Kidney glomerular epithelial cell (primary cell): ENCODE measurements at regions not wholly inside any gene's neighbourhood (a gene's known extent, or its start where the extent isn't known, plus 50 kb on each side); places are given as distances from the start of the nearest gene placed in this dataset.

ENCODE experiments used
- DNase-seq: peaks from one replicate; lab custom pipeline; 2025; lab: John Stamatoyannopoulos, UW

DNA sequence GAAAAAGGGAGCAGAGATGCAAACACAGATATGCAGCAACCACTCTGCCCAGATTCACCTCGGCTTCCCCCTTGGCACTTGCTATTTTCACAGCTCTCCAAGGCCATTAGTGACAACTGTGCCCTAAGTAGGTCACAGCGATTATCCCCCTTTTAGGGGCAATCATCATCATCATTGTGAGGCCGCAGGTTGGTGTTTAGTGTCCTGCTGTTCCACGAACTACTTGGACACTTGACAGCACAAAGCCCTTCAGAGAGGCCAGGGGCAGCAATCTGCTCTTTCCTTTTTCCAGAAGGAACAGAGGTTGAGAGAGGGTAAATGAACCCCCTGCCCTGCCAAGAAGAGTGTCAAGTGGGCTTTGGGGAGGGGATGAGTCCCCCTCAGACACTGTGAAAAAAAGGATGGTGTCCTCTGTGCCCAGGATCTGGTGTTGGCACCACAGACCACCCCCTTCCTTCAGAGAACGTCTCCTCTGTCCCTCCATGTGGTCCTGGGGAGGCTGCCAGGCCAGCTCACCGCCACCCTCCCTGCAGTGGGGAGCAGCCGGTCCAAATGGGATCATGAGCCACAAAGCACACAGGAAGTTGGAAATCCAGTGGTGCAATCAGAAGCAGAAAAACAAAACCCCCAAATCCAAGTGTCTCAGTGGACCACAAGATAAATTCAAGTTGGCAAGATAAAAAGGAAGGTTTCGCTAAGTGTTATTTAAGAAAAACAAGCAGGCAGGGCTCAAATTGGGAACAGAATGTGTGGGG is 78.4 kb upstream of the MED9 start:
- DNase-seq, result no peak

DNA sequence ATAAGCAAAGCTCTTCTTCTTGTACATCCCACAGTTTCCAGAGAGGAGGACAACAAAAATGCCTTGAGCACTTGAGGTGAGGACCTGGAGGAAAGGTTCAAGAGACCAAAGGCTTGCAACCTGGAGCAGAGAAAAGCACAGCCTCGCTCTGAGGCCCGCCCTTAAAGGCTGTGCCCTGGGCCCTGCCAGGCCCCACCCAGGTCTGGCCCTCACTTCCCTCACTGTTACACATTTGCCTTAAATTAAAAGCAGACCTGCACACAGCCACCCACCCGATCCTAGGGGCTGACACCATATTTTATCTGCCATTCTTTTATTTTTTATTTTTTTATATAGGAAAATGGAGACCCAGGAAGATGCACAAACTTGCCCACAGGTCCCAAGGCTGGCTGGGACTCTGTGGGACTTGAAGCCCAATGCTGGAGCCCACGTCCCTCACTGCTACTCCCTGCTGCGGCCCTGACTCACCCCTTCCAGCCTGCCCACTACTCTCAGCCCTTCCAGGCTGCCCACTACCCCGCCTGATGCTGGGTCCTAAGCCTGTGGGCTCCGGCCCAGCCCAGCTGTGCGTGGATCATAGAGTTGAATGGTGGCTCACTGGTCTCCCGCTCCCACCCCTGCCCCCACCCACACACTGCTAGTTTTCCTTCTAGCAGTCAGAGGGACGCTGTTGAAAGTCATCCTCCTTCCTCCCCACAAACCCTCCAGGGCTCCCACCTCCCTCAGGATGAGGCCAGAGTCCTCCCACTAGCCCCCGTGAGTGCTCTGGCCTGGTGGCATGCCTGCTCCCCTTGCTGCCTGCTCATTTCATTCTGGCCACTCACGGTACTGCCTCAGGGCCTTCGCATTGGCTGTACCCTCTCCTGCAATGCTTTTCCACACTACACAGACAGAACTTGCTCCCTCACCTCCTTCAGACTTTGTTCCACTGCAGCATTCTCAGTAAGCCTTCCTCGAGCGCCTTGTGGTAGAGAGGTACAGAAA is 77.6 kb upstream of the MED9 start:
- DNase-seq, result no peak

DNA sequence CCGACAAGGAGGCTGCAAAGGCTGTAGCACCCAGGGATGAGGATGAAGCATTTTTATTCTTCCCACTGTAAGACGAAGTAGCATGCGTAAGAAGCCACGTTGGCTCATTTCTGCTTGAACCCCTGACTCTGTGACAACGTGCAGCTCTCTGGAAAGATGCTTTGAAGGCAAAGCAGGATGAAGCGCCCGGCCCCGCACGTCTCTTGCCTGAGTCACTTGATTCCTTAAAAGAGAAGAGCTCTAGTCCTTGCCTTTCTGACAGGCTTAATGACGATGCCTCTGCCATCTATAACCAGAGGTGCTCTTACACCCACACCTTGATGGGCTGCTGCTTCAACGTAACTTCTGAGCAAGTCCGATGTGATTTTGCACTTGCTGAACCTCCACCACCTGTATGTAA is 76.7 kb upstream of the MED9 start:
- no peak for DNase-seq

DNA sequence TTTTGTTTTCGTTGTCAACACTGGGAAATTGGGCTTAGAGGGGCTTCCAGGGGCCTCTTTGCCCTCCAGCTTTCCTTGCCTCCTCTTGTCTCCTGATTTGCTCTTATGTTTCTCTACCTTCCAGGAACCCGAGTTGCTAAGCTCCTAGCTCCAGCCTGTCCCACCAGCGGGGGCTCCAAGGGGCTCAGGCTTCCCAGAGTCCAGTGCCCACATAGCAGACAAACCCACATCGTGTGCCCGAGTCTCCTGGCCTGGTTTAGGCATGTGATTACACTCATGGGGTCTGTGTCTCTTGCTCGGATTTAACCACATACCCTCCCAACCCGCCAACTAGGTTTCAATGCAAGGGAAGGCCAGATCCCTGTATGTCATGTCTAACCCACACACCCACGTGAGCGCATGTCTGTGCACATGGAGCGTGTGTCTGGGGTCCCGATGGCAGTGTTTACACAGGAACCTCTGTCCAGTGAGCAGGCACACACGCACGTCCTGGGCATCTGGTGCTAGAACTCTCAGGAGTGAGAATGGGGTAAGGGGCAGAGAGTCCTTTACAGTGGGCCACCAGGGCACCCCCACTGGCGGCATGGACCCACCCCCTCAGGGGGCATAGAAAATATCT is 76.1 kb upstream of the MED9 start:
- DNase-seq, result no peak

DNA sequence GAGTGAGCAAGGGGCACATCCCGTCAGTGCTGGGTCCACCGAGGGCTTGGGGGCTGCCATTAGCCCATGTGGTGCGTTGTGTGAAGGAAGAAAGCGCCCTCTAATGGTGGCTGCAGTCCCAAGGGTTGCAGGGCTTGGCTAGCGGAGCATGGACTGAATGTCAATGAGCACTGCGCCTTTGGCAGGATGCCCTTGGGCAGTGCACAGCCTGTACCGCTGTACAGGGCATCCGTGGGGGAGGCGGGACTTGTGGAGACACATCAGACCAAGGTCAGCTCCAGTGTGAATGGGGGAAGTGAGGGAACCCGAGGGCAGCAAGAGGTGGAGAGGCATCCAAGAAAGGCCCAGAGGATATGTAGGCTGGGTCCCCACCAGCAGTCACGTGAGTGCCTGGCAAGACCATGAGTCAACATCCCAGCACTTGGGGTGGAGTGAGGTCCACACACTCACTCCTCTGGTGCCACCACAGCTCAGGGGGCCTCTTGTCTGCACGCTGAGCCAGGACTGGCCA is 75.5 kb upstream of the MED9 start:
- DNase-seq, result no peak

DNA sequence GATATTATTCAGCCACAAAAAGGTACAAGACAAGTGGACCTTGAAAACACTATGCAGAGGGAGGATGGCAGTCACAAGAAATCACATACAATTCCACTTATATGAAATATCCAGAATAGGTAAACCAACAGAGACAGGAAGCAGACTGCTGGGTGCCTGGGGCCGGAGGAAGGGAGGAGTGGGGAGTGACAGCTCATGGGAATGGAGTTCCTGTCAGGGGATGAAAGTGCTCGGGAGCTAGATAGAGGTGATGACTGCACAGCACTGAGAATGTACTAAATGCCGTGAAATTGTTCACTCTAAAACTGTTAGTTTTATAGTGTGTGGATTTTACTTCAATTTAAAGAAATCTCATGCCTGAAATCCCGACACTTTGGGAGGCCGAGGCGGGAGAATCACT is 74.2 kb upstream of the MED9 start:
- peak; percentile 8 for DNase-seq

DNA sequence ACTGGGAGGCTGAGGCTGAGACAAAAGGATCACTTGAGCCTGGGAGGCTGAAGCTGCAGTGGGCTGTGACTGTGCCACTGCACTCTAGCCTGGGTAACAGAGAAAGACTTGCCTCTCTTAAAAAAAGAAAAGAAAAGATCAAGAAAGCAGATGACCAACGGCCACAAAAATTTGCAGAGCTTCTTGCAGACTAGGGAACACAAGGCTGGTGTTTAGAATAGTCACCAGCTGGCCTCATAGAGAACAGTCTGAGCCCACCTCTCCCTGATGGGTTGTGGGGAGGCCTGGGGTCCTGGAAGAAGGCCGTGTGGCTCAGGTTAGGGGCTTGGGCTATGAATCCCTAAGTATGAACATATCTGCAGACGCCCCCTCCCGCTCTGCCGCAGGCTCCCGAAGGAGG is 73.7 kb upstream of the MED9 start:
- DNase-seq, result no peak

DNA sequence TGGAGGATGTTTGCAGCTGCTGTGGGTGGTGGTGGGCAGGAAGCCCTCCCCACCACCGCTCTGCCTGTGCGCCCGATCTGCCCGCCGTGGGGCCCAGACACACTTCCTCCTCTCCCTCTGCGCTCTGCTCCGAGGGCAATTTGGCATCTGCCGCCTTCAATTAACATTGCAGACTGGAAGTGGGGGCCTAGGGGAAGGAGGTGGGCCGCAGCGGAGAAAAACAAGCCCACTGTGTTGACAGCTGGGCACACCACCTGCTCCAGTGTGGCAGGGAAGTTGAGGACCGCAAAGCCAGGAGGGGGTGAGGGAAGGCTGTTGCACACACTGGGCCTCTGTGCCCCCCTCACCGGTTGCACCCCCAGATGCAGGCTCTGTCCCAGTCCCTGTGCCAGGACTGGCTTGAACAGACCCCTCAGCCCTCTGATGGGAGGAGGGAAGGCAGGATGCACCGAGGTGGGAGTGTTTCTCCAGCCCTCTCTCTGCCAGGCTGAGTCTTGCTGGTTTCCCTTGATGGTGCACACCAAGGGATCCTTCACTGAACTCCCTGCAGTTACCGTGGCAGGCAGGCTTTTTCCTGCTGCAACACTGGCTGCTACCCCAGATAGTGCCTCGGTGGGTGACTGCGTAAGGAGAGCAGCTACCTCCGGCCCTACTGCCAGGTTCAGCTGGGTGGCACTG is 72.8 kb upstream of the MED9 start:
- no peak for DNase-seq

DNA sequence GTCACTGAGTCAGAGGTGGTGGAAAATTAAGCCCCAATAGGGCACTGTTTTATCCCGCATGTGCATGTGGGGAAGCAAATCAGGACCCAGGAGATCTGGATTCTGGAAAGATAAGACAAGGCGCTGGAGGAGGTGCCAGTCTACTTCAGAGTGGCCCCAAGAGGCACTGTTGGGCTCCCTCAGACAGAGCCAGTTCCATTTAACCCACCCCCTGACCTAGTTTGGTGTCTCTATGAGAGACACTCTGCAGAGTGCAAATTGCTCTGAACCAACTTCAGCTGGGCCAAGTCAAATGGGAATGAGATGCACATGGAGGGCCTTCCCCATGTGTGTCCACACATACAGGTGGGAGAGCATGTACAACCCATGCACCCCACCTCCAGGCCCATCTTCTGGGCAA is 71.1 kb upstream of the MED9 start:
- DNase-seq, result no peak

DNA sequence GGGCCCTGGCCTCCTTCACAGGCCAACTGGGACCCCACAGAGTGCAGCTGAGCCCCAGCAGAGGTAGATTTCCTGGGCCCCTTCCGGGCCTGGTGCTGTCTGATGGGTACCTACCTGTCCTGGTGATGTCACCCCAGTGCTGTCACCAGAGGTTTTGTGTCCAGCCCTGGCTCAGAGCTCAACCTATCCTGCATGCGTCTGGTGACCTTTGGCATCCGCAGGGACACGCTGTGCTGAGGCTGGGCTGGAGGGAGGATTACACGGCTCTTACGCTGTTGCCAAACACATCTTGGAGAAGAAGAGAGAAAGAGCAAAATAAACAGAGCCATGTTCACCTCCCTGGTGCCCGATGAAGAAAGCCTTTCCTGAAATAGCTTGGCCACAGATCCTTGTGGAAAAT is 70.6 kb upstream of the MED9 start:
- DNase-seq, result no peak

DNA sequence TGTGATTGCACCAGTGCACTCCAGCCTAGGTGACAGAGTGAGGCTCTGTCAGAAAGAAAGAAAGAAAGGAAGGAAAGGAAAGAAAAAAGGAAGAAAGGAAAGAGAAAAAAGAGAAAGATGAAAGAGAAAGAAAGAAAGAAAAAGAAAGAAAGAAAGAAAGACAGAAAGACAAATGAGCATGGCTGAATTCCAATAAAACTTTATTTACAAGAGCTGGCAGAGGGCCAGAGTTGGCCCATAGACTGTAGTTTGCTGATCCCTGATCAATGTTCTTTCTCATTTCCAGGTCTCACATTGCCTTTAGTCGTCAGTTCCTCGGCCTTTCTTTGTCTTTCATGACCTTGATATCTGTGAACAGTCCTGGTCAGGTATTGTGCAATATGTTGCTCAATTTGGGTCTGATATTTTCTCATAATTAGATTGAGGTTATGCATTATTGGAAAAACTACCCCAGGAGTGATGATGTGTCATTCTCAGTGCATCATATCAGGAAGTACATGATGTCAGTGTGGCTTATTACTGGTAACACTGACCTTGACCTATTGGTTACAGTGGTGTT is 68.5 kb upstream of the MED9 start:
- DNase-seq, result no peak

DNA sequence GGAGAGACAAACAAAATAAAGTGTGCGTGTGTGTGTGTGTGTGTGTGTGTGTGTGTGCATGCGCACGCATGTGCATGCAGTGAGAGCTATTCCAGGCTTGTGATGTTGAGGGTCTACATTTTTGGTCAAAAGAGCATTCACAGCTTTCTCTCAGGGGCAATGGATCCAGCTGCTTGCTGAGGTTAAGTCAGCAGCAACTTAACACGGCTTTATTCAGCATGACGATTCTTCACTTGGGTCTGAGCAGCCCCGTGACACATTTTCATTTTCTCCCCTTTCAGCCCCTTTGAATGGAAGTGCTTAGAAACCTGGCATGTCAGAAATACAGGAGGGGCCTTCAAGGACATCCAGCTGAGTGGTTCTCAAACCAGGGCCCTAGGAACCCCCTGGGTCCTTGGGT is 66.4 kb upstream of the MED9 start:
- DNase-seq, result no peak

DNA sequence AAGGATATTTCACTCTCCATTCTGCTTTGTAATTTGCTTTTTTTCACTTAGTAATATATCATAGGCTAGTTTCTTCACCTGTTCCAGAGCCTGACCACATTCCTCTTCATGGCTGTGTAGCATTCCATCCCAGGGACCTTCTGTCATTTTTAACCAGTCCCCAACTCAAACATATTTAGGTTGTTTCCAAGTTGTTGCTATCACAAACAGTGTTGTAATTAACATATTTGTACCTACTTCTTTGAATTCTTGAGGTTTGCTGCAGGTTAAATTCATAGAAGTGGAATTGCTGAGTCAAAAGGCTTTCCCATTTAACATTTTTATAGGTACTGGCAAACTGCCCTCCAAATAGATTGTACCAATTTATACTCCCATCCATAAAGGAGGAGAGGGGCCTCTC is 65.1 kb upstream of the MED9 start:
- no peak for DNase-seq

DNA sequence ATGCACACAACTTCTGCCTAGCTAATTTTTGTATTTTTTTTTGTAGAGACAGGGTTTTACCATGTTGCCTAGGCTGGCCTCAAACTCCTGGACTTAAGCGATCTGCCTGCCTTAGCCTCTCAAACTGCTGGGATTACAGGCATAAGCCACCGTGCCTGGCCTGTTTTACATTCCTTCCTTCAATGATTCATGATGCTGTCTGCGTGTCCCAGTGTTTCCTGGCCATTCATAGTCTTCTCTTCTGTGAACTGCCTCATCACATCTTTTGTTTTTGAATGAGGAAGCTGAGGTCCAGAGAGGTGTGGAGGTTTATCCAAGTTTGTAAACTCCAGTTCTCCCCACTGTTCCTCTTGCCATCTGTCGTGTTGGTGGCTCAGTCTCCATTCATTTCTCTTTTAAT is 64.5 kb upstream of the MED9 start:
- no peak for DNase-seq

DNA sequence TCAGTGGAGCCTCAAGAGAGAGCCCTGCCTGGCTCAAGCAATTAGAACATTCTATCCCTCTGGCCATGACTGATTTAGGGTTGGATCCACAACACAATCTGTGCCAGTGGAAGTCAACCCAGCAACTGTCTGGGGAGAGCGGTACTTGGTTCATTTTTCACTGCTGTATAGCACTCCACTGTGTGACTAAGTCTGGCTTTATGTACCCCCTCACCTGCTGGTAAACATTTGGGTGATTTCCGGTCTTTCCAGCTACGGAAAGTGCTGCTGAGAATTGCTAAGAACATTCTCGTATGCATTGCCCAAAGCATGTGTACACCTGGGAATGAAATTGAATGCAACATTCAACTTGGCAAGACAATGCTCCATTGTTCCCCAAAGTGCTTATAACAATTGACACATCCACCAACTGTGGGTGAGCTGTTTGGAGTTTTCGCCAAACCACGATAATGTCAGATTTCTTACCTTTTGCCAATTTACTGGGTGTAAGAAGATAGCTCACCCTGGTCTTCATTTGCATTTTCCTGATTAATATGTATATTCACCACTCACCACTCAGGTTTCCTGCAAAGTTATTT is 63.5 kb upstream of the MED9 start:
- DNase-seq, result no peak

DNA sequence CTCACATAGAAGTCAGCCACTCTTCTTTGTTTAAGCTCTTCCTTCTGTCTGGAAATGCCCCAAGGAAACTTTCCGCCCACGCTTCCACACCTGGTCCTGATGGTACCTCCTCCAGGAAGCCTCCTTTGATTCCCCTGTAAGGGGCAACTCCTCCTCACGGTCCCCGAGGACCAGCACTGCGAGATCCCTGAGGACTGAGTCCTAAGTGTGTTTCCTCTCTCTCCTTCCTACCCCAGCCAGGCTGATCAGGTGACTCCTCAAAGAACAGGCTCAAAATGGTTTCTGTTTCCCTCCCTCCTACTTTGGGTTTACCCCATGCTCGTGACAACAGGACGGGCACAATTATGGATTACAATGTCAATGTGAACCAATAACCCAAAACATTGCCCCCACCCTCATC is 63.0 kb upstream of the MED9 start:
- no peak for DNase-seq

DNA sequence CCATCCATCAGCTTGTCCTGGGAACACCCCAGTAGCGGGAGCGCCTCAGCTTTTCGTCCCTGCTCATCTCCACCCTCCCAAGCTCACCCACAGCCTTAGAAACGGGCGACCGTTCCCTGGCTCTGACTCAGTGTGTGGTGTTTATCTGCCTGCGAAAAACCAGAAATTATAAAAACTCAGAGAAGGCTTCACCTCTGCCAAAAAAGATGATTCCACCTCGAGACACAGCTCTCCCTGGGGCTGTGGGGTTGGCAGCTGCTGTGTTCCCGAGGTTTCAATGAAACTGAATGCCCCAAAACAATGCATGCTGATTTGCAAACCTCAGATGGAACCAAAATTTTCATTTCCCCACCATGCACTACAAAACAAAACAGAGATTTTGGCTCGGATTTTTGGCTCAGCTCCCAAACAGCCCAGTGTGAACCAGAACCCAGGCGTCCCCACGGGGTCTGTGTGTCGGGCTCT is 62.4 kb upstream of the MED9 start:
- DNase-seq, result no peak

DNA sequence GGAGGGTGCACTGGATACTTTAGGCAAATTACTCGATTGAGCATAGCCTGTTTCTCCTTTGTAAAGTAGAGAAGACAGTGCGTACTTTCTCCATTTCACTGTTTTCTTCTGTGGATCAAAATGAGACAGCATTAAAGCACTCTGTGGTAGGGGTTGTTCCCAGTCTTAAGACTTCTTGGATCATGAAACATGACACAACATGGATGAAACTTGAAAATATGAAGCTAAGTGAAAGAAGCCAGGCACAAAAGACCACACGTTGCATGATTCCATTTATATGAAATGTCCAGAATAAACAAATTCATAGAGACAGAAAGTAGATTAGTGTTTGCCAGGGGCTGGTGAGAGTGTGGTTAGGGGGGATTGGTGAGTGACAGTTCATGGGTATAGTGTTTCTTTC is 61.8 kb upstream of the MED9 start:
- no peak for DNase-seq

DNA sequence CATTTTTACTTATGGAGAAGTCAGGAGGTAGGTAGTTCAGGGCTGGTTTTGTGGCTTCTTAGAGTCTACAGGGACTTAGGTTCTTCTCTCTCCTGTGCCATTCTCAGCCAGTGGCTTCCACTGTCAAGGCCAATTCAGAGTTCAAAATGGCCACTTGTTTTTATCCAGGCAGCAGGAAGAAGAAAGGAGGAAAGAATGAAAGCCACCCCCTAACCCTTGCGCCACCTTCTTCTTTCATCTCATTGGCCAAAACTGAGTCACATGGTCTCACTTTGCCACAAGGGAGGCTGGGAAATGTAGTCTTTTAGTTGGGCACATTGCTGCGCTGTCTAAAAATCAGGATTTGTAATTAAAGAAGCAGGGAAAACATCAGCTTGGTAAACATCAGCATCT is 60.8 kb upstream of the MED9 start:
- DNase-seq, result no peak

DNA sequence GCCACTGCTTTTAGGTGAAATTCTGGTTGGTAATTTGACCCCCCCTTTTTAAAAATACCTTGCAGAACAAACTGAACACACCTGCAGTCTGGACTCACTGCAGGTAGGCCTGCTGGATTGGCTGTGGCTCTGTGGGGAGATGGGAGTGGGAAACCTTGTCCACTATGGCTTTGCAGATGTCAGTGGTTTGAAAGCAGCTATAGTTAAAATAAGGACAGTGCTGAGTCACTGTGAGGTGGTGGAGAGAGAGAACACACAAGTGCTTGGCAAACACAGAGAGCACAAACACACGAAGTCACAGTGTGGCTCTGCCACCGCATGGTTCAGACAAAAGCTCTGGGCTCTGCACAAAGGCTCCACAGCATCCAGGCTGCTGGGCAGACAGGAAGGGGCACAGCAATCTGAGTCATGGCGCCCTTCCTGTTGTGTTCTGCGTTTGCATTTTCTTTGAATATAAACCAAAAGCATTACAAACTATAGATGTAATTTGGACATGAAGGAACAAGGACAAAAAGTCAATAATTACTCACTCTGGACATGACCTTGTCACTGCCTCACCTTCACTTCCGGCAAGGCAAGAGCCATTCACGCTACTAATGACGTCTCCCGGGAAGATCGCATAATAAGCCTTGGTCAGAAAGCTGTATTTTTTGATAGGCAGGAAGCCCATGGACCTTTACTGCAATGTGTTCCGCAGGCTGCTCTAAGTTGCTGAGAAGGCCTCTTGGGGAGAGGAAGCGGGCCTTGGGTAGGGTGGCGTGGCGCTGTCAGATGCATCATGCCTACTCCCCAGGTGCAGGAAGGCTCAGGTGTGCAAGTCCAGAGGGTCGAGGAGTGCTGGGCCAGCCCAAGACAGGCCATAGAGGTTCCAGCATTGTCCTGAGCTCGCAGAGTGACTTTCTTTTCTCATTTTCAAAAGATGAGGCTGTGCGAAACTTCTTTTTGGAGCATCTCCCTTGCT is 60.1 kb upstream of the MED9 start:
- DNase-seq, result no peak
